ENCODE measurements at regions not wholly inside any gene's neighbourhood (a gene's known extent, or its start where the extent isn't known, plus 50 kb on each side); places are given as distances from the start of the nearest gene placed in this dataset.

GRCh38 chr7:146053492-146053891 is 63.1 kb upstream of the CNTNAP2 start (continued):
- TF ChIP-seq RBM22 (IDR thresholded peaks at IDR 0.05; ENCODE audit: low read depth, low read length, poor library complexity, severe bottlenecking) (no peak), RBM17 (IDR thresholded peaks at IDR 0.05; ENCODE audit: borderline replicate concordance, low read depth, low read length) (no peak), CTBP1 (IDR thresholded peaks at IDR 0.05; ENCODE audit: borderline replicate concordance) (peak; percentile 76), STAT5A (IDR thresholded peaks at IDR 0.05; ENCODE audit: borderline replicate concordance, low read length) (peak; percentile 56; the same call in 1 of the 2 replicates), PCBP1 (IDR thresholded peaks at IDR 0.05; ENCODE audit: low read depth, low read length, poor library complexity, severe bottlenecking) (no peak), UBTF (IDR thresholded peaks at IDR 0.05; ENCODE audit: borderline replicate concordance in 1 of 2, low read depth in 2 of 2, low read length in 2 of 2) (peak in 1 of 2 experiments; percentile 62; a peak in 1 of 4 replicates), RNF2 (IDR thresholded peaks at IDR 0.05) (no peak), ZNF518B (CRISPR knock-in tag; IDR thresholded peaks at IDR 0.05) (no peak), NCOA2 (IDR thresholded peaks at IDR 0.05; ENCODE audit: partially characterized antibody in 2 of 2) (no peak), CXXC5 (CRISPR knock-in tag; IDR thresholded peaks at IDR 0.05) (no peak), NFIC (IDR thresholded peaks at IDR 0.05) (peak; percentile 63), CBFA2T2 (conservative IDR thresholded peaks at IDR 0.05) (peak; percentile 88), ZFPM2 (CRISPR knock-in tag; IDR thresholded peaks at IDR 0.05) (no peak), PATZ1 (CRISPR knock-in tag; IDR thresholded peaks at IDR 0.05; ENCODE audit: borderline replicate concordance) (no peak)
- TF ChIP-seq, protein P1, sequence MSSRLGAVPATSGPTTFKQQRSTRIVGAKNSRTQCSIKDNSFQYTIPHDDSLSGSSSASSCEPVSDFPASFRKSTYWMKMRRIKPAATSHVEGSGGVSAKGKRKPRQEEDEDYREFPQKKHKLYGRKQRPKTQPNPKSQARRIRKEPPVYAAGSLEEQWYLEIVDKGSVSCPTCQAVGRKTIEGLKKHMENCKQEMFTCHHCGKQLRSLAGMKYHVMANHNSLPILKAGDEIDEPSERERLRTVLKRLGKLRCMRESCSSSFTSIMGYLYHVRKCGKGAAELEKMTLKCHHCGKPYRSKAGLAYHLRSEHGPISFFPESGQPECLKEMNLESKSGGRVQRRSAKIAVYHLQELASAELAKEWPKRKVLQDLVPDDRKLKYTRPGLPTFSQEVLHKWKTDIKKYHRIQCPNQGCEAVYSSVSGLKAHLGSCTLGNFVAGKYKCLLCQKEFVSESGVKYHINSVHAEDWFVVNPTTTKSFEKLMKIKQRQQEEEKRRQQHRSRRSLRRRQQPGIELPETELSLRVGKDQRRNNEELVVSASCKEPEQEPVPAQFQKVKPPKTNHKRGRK (tag; IDR thresholded peaks at IDR 0.05) = no peak
- TF ChIP-seq, protein P2, sequence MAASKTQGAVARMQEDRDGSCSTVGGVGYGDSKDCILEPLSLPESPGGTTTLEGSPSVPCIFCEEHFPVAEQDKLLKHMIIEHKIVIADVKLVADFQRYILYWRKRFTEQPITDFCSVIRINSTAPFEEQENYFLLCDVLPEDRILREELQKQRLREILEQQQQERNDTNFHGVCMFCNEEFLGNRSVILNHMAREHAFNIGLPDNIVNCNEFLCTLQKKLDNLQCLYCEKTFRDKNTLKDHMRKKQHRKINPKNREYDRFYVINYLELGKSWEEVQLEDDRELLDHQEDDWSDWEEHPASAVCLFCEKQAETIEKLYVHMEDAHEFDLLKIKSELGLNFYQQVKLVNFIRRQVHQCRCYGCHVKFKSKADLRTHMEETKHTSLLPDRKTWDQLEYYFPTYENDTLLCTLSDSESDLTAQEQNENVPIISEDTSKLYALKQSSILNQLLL (CRISPR knock-in tag; IDR thresholded peaks at IDR 0.05; ENCODE audit: borderline replicate concordance) = no peak

All from K562 (cell line).